IPS-15b (cell line): ENCODE measurements at regions not wholly inside any gene's neighbourhood (a gene's known extent, or its start where the extent isn't known, plus 50 kb on each side); places are given as distances from the start of the nearest gene placed in this dataset.

Source experiments
- H3K27me3 ChIP-seq: one replicate; pipeline ENCODE4 v1.6.1; 2013; ENCODE audit warnings: low read length; ENCODE audit not compliant: control insufficient read depth, insufficient read depth
- H3K36me3 ChIP-seq: one replicate; pipeline ENCODE4 v1.6.1; 2013; ENCODE audit warnings: low read length; ENCODE audit not compliant: control insufficient read depth, insufficient read depth
- H3K4me1 ChIP-seq: one replicate; pipeline ENCODE4 v1.6.1; 2013; ENCODE audit warnings: mild to moderate bottlenecking, low read length; ENCODE audit not compliant: control insufficient read depth, insufficient read depth
- H3K4me3 ChIP-seq: one replicate; pipeline ENCODE4 v1.5.1; 2013; ENCODE audit warnings: low read depth, low read length
- H3K9ac ChIP-seq: one replicate; pipeline ENCODE4 v1.6.1; 2013; ENCODE audit warnings: low read depth, mild to moderate bottlenecking, low read length
- H3K9me3 ChIP-seq: one replicate; pipeline ENCODE4 v1.6.1; 2013; ENCODE audit warnings: mild to moderate bottlenecking, low read length; ENCODE audit not compliant: control insufficient read depth, insufficient read depth

DNA sequence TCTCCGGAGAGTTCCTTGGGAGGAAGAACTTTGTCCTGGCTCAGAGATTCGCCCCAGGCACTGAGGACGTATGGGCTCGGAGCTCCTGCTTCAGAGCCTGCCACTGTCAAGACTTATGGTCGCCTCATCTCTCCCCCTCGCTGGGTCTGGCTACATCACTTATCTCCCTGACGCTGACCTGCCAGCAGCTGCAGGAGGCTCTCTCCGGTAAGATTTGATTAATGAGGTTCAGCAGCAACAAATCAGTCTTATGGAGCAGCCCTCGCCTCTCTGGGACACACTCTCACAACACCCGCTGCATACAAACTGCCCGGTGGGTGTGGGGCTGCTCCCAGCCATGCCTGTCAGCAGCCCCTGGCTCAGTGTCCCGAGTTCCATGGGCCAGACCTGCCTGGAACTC, 297.8 kb downstream of the RRAGC start:
- Histone ChIP-seq H3K4me1 (peaks cover 19% of the 10 kb centered on the region), H3K27me3 (peaks cover 10% of the 10 kb centered on the region), H3K9ac (no peak overlapping the region), H3K4me3 (no peak overlapping the region), H3K36me3 (no peaks in the 10 kb centered on the region), H3K9me3 (no peaks in the 10 kb centered on the region)

- Histone ChIP-seq H3K4me1 (peaks cover 22% of the 10 kb centered on the region), H3K9ac (no peak overlapping the region), H3K4me3 (no peak overlapping the region), H3K36me3 (no peaks in the 10 kb centered on the region), H3K27me3 (peaks cover 10% of the 10 kb centered on the region), H3K9me3 (no peaks in the 10 kb centered on the region)
These were observed 298.5 kb downstream of the RRAGC start for GRCh38 chr1:38561110-38561509.

- Histone ChIP-seq H3K27me3 (peaks cover 10% of the 10 kb centered on the region), H3K9ac (no peak overlapping the region), H3K4me1 (peaks cover 22% of the 10 kb centered on the region), H3K36me3 (no peaks in the 10 kb centered on the region), H3K4me3 (no peak overlapping the region), H3K9me3 (no peaks in the 10 kb centered on the region)
These were observed 299.1 kb downstream of the RRAGC start for GRCh38 chr1:38560457-38560856.

- Histone ChIP-seq H3K4me3 (peak overlapping the region; percentile 55), H3K9ac (no peak overlapping the region), H3K4me1 (peaks cover 22% of the 10 kb centered on the region), H3K27me3 (peaks cover 7% of the 10 kb centered on the region), H3K9me3 (no peaks in the 10 kb centered on the region), H3K36me3 (no peaks in the 10 kb centered on the region)
These were observed 300.0 kb downstream of the RRAGC start for GRCh38 chr1:38559446-38560165.

GRCh38 chr1:38558500-38559445, 300.8 kb downstream of the RRAGC start:
- peak overlapping the region; percentile 55 for H3K4me3 ChIP-seq
- H3K9ac ChIP-seq, result no peak overlapping the region
- H3K4me1 ChIP-seq, result peaks cover 22% of the 10 kb centered on the region
- no peaks in the 10 kb centered on the region for H3K36me3 ChIP-seq
- peaks cover 7% of the 10 kb centered on the region for H3K27me3 ChIP-seq
- H3K9me3 ChIP-seq, result no peaks in the 10 kb centered on the region

- H3K9me3 ChIP-seq, result no peaks in the 10 kb centered on the region
- peaks cover 7% of the 10 kb centered on the region for H3K27me3 ChIP-seq
- H3K9ac ChIP-seq, result no peak overlapping the region
- H3K4me1 ChIP-seq, result peaks cover 22% of the 10 kb centered on the region
- no peaks in the 10 kb centered on the region for H3K36me3 ChIP-seq
- no peak overlapping the region for H3K4me3 ChIP-seq
These were observed 301.5 kb downstream of the RRAGC start for GRCh38 chr1:38558055-38558454.

GRCh38 chr1:38555594-38555993, 304.0 kb downstream of the RRAGC start:
- Histone ChIP-seq H3K9me3 (no peaks in the 10 kb centered on the region), H3K36me3 (no peaks in the 10 kb centered on the region), H3K9ac (no peak overlapping the region), H3K4me3 (no peak overlapping the region), H3K4me1 (peaks cover 22% of the 10 kb centered on the region), H3K27me3 (peaks cover 5% of the 10 kb centered on the region)

- H3K27me3 ChIP-seq, result peaks cover 4% of the 10 kb centered on the region
- H3K4me1 ChIP-seq, result peaks cover 20% of the 10 kb centered on the region
- H3K9ac ChIP-seq, result no peak overlapping the region
- H3K9me3 ChIP-seq, result no peaks in the 10 kb centered on the region
- no peak overlapping the region for H3K4me3 ChIP-seq
- no peaks in the 10 kb centered on the region for H3K36me3 ChIP-seq
These were observed 304.4 kb downstream of the RRAGC start for GRCh38 chr1:38555130-38555529.

DNA sequence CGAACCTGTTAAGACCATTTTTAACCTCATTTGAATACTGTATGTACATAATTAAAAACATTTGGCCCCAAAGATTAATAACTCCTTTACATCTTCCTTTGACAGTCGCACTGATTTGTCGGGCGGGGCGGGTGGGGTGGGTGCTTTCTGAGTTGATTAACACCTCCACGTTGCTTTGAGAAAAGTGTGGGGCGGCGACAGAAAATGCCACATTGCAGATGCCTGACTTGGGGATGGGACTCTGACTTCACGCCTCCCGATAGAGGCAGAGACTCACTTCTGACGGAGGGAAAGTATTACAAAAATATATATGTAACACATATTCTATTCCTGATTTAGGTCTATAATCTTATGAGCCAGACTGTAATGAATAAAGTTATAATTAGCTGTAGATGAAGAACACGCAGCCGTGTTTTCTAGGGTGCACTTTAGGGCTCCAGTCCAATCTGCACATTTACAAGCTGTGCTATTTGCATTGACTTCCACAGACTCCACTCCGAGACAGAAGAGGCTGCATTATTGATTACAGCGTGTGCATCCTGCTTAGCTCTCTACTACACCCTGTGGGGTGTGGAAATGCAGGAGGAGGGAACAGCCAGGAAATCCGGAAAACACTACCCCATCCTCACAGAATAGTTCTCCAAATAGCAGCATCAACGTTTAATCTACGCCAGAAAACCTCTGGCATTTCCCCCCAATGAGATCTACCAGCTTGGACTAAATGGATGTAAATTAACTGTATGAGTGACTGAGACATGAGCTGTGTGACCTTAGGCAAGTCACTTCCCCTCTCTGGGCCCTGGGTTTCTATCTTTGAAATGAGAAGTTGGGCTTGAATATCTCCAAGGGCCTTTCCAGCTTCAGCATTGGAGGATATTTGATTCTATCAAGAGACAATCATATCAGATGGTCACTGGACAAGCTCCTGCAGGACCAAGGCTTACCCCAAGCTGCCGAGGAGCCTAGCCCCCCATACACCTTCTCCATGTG, 308.0 kb downstream of the RRAGC start:
- Histone ChIP-seq H3K4me3 (no peak overlapping the region), H3K9ac (no peak overlapping the region), H3K36me3 (no peaks in the 10 kb centered on the region), H3K9me3 (no peaks in the 10 kb centered on the region), H3K4me1 (peaks cover 3% of the 10 kb centered on the region), H3K27me3 (peaks cover 2% of the 10 kb centered on the region)

DNA sequence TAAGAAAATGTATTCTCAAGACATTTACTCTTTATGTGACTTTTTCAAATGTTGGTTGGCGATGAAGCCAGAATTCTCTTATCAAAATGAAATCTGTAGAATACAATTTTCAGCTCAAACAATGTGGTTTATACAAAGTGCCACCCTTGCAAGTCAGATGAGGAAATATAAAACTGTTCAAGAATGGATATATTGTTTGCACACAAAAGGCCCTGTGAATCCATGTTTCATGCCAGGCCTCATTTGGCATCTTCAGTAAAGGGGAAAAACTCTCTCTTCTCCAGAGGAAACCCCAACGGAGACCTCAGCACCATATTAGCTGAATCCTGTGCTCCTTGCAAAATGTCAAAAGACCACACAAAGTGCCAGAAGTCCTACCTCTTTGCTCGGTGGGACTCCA, 310.4 kb downstream of the RRAGC start:
- Histone ChIP-seq H3K4me1 (no peaks in the 10 kb centered on the region), H3K4me3 (no peak overlapping the region), H3K36me3 (no peaks in the 10 kb centered on the region), H3K27me3 (peaks cover 2% of the 10 kb centered on the region), H3K9me3 (no peaks in the 10 kb centered on the region), H3K9ac (no peak overlapping the region)

GRCh38 chr1:38547321-38547720, 312.3 kb downstream of the RRAGC start:
- Histone ChIP-seq H3K9me3 (no peaks in the 10 kb centered on the region), H3K36me3 (no peaks in the 10 kb centered on the region), H3K4me1 (no peaks in the 10 kb centered on the region), H3K9ac (no peak overlapping the region), H3K4me3 (no peak overlapping the region), H3K27me3 (peaks cover 2% of the 10 kb centered on the region)
